ENCODE measurements at regions not wholly inside any gene's neighbourhood (a gene's known extent, or its start where the extent isn't known, plus 50 kb on each side); places are given as distances from the start of the nearest gene placed in this dataset.

DNA sequence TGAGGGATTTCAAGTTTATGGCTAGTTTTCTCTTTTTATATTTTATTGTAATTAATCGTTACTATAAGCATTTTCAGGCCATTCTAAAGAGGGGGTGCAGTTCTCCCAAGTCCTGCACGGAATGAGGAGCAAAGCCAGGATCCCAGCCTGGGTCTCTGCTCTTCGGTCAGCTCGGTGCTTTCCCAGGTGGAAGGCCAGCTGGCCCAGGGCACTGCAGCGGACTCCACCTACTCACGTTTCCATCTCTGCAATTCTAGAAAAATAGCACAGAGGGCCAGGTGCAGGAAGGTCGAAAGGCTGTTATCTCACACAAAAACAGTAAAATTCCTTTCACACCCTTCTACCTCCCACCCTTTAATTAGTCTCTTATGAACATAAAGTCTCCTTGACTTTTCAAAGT lies 59.5 kb upstream of the HES1 start:
- TF ChIP-seq, protein P1, sequence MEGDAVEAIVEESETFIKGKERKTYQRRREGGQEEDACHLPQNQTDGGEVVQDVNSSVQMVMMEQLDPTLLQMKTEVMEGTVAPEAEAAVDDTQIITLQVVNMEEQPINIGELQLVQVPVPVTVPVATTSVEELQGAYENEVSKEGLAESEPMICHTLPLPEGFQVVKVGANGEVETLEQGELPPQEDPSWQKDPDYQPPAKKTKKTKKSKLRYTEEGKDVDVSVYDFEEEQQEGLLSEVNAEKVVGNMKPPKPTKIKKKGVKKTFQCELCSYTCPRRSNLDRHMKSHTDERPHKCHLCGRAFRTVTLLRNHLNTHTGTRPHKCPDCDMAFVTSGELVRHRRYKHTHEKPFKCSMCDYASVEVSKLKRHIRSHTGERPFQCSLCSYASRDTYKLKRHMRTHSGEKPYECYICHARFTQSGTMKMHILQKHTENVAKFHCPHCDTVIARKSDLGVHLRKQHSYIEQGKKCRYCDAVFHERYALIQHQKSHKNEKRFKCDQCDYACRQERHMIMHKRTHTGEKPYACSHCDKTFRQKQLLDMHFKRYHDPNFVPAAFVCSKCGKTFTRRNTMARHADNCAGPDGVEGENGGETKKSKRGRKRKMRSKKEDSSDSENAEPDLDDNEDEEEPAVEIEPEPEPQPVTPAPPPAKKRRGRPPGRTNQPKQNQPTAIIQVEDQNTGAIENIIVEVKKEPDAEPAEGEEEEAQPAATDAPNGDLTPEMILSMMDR (IDR thresholded peaks at IDR 0.05; ENCODE audit: borderline replicate concordance, extremely low read depth, low read length, poor library complexity, severe bottlenecking), result no peak
- TF ChIP-seq EZH2 (IDR thresholded peaks at IDR 0.05; ENCODE audit: borderline replicate concordance, low read depth, low read length, severe bottlenecking), result no peak
